Embryonic facial prominence (tissue), 1 donor: ENCODE measurements at regions not wholly inside any gene's neighbourhood (a gene's known extent, or its start where the extent isn't known, plus 50 kb on each side); places are given as distances from the start of the nearest gene placed in this dataset.

Source experiments
- DNase-seq: peaks from one replicate; pipeline ENCODE4 v3.0.0-alpha.2; 2016; ENCODE audit errors: extremely low spot score

DNA sequence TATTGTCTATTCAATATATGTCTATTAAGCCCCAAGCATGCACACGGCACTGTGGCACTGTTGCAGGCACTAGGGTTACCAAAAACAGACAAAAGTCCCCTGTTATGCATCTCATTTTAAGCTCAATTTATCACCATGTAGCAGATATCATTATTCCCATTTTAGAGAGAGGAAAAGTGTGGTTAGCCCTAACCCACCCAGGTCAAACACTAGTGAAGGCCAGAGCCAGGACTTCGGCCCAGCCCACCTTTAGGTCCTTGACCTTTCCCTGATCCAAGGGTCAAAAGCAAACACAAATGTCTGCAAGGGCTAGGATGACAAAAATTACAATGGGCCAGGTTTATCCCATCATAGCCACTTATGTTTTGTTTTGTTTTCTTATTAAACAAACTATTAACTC is 130.3 kb upstream of the NUDT7 start:
- DNase-seq = no peak

DNA sequence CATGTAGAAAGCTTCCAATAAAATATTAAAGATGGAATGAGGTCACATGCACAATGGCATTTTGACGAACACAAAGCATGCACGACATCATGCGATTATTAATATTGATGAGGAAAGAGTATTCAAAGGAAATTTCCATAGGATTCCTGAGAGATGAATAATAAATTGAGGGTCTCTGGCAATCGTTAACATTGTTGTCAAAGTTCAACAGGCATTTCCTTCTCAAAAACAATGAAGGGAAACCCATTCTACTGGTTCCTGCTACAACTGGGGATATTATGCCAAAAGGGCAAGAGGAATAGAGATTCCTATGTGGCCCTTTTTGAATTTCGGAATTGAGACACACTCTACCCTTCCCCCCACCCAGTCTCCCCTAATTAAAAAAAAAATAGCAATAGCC is 128.3 kb upstream of the NUDT7 start:
- DNase-seq = no peak

DNA sequence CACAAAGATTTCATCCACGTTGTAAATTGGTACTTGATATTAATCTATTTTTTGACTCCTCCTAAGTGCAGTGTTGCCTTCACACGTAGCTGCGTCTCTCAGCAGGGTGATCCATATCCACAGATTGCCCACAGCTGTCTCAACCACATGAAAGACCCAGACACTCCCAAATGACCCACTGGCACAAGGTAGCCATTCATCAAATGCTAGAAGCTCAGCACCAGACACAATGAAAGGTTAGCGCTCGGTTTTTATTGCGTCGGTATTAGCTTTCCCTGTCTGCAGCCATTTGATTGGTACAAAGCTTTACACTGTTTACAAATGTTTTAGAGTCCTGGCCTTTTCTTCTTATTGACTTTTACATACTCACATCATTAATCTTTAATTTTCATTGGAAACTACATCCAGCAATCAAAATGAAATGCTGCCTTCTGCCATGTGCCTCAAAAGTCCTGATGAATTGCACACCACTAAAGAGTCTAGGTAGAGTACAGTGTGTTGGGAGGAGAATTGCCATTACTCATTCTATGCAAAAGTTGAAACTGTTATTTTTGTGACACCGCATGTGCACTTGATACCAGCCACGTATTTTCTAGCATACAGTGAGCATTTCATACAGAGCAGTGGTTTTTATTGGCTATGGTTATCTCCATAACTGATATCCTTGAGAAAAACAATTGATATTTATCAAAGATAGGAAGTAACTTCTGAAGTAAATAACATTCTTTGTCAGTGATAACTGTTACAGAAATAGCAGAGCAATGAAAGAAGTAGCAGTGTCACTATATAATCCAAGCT is 127.3 kb upstream of the NUDT7 start:
- no peak for DNase-seq

DNA sequence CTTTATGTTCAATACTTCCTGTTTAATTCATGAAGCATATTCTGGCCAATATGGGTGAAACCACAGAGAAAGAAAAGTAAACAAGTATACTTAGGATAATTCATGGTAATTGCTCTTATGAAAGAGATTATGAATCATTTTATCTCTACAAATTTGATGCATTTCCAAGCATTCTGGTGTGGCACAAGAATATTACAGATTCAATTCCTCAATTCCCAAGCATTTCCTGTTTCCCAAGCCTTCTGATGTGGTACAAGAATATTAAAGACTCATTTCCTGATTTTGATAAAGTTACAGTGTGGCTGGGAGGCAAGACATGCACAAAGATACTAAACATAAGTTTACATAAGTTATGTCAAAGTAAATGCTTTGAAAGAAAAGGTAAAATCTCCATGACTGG is 126.1 kb upstream of the NUDT7 start:
- DNase-seq = no peak

DNA sequence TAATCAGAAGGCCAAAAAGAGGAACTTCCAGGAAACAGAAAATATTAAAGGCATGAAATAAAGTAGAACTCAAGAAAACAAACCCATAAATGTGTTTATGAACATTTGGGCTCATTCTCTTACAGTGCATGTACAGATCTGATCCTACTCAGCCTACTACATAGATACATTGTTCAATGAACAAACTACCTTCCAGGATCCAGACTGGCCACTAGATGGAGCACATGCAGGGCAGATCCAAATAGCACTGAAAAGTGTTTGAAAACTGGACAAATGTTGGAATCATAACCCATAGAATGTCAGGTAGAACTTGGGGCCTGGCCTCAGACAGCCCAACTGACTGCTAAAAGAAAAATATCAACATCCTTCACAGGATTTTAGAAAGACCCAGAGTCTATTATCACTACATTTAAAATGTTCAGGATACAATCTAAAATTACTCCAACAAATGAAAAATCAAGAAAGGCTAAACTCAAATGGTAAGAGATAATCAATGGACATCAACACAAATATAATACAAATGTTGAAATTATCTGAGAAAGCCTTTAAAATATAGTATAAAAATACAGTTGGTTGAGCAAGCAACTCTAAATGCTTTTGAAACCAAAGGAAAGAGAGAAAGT is 122.4 kb upstream of the NUDT7 start:
- no peak for DNase-seq

DNA sequence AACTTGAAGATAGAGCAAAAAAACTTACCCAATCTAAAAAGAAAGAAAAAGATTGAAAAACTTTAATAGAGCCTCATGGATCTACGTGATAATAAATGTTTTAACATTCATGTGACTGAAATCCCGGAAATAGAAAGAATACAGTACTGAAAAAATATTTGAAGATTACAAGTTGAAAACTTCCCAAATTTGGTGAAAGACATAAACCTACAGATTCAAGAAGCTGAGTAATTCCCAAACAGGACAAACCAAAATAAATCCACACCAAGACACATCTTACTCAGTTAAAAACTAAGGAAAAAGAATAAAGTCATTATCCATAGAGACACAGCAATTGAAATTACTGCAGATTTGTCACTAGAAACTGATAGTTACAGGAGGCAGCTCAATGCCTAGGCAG is 121.8 kb upstream of the NUDT7 start:
- DNase-seq = no peak

DNA sequence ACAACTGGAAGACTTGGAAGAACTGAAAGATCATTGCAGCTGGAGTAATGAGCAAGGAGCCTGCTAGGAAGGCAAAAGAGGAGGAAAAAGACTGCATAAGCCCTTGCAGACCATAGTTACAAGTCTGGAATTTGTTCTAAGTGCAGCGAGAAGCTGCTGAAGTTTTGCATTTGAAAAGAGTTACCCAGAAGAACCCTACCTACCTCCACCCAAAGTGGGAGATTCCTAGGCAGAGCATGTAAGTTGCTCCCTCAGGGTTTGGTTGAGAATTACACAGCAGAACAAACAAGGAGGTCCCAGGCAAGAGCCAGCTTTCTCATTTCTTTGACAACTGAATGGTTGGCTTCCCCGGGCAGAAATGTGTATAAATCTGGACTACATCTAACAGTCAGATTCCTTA is 118.7 kb upstream of the NUDT7 start:
- no peak for DNase-seq

DNA sequence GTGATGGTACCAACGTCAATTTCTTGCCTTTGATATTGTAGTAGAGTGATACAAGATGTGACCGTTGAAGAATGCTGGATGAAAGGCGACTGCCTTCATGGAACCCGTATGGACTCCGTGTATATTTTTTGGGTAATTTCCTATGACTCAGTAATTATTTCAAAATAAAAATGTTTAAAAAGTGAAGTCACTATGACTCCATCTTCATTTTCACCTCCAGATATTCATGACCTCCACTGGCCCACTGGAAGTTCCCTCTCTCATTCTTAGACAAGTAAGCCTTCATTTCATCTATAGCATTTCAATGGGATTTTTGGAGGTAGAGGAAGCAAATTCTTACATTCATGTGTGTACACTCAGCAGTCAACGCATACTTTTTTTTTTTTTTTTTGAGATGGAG is 111.8 kb upstream of the NUDT7 start:
- no peak for DNase-seq

DNA sequence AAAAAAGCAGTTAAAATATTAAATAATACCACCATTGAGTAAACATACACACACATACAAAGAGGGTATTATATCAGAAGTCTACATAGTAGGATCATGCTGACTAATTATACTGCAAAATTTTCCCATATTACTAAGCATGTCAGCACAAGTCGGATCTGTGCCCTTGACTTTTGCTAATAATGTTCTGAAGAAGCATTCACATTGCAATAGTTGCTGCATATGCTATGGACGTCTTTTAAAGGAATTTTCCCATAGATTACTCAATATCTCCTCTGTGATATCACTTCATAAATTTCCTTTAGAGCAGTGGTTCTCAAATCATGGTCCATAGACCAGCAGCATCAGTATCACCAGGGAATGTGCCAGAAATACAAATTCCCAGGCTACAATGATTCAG is 110.9 kb upstream of the NUDT7 start:
- no peak for DNase-seq

DNA sequence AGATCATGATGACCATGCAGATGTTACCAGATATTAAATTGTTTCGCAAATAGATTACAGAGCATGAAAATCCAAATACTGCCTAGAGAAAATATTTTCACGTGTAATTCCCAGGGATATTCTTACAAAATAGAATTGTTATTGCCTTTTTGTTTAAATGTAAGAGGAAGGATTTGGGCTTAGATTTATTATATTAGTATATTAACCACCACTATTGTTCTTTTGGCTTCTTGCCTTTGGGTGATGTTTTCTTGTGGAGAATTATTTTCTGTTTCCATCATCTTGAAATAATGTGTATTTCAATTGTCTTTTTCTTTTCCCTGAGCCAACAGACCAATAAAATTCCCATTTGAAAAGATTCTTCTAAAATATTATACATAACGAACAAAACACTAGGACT is 109.7 kb upstream of the NUDT7 start:
- DNase-seq = no peak

DNA sequence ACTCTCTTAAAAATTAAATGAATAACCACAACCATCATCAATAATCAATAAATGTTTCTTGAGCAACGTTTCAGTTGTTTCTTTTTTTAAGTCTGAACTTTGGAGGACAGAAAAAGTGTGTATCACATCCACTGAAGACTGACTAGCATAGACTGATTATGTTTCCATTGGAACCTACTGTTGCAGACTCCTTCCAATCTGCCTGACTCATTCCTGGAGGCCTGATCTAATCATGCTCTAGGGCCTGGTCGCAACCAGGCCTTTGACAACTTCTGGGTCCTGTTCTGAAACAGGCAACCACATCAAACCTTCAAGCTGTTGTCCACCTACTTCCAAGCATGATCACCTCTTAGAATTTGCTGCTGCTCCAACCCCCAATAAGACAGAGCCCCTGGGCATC is 109.2 kb upstream of the NUDT7 start:
- DNase-seq = no peak

DNA sequence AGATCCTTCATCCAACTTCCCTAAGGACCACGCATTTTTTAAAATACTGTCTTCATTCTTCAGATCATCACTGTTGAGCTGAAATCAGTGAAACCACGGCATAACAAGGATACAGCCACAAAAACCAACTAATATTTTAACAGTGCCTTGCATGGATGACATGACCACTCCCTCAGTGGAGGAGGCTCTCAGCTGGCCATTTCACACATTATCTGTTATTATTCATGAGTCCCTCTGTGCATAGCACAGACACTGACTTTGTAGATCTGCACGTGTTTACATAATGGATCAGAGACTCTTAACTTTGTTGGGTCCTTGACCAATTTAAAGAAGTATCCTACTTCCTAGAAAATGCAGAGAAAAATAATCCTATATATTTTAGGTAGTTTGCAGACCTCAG is 104.8 kb upstream of the NUDT7 start:
- no peak for DNase-seq

DNA sequence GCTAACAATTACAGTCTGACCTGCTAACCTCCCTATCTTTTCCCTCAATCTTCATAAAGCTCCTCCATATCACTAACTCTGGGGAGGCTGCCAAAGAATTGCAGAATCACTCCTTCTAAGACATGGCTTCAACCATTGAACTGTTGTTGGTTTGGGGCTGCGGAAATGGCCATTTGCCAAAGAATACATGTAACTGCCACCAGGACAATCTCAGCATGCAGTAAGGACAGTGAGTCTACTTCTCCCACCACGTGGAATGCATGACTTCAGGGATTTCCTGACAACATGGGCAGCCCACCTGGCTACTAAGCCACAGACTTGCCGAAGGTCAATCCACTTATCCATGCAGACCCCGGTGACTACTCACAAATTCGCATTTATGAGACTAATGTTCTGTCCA is 104.3 kb upstream of the NUDT7 start:
- no peak for DNase-seq

DNA sequence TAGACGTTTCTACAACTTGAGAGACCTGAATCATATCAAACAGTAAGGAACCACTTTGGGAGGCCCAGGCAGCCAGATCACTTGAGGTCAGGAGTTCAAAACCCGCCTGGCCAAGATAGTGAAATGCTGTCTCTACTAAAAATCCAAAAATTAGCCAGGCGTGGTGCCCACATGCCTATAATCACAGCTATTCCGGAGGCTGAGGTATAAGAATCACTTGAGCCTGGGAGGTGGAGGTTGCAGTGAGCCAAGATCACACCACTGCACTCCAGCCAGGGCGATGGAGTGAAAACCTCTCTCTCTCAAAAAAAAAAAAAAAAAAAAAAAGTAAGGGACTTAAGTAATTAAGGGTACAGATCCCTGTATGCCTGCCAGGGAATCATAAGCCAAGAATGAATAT is 103.4 kb upstream of the NUDT7 start:
- no peak for DNase-seq

DNA sequence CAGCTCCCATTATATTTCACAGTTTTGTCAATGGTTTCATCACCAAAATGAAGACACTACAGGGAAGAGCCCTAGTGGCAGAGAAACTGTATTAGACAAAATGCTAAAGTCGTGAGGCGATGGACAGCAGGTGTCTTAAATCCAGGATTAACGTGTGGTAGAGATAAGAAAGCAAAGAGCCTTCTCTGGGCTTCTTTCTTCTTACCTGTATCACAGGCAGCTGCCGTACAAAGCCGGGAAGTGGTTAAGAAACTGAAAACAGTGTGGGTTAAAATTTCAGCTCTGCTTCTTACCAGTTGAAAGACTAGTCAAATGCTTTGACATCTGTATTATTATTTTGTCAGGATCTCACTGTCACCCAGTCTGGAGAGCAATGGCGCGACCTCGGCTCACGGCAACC is 98.2 kb upstream of the NUDT7 start:
- no peak for DNase-seq

DNA sequence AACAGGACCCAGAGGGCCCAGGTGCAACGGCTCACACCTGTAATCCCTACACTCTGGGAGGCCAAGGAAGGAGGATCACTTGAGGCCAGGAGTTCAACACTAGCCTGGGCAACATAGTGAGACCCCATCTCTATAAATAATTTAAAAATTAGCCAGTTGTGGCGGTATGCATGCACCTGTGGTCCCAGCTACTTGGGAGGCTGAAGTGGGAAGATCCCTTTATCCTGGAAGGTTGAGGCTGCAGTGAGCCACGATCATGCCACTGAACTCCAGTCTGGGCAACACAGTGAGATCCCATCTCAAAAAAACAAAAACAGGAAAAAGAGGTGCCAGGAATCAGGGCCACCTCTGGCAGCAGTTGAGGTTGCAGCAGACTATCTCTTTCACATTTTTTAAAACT is 85.7 kb upstream of the NUDT7 start:
- no peak for DNase-seq

DNA sequence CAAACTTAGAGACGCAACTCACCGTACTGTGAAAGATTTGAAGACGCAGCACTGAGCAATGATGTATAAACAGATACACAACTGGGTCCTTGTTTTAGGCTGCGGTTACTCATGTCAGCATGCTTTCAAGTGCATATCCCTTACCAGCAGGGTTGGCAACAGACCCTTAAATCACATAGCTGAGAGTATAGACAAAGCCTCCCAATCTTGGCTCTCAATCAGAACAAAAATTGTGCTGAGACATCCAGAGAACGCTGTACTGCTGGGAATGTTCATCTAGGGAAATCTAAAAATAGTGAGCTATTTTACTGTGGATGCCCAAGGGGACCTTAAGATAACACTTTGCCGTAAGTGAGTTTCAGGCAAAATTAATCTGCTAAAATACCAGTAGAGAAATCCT is 84.4 kb upstream of the NUDT7 start:
- no peak for DNase-seq

DNA sequence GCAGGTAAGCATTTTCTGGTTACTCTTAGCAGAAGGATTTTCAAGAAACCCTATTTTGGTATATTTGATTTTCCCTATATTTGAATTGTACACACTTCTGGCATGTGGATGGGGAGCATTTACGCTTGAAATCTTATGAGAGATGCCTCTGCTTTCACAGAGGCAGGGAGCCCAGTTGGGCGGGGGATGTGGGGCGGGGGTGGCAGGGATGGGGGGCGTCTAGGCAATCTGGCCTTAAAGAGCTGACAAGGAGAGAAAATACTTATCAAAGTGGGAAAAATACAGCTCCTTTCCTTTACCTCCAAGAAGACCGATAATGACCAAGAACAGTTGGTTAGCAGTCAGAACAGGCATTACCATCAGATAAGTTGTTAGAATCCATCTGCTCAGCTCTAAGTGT is 79.1 kb upstream of the NUDT7 start:
- DNase-seq = no peak

DNA sequence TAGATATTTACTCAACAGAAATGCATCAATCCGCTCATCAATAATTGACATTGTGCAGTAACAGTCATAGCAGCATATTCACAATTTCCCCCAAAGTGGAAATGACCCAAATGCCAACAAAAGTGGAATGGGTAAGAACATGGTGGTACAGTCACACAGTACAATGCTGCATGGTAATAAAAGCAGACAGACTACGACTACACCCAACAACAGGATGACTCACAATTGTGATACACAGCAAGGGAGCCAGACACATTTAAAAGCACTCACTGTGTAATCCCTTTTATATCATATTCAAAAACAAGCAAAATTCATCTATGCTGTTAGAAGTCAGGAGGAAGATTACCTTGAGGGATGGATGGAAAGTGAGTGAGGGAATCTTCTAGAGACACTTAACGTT is 76.5 kb upstream of the NUDT7 start:
- no peak for DNase-seq

DNA sequence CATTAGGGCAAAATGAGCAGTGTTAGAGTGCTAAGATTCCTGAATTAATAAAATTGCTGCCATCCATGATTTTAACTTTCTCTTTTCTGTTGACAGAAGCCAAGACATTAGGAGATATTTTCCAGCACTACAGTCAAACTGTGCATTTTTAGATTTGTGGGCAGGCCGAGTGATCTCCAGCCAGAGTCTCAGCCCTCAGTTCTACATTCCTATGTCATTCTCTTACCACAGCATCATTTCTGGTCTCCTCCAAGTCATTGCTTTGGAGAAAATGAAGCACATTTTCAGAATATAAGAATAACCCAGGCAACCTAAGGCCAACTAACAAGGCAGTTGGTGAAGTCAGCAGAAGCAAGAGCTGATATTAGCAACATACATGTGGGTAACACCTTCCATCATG is 74.6 kb upstream of the NUDT7 start:
- no peak for DNase-seq

DNA sequence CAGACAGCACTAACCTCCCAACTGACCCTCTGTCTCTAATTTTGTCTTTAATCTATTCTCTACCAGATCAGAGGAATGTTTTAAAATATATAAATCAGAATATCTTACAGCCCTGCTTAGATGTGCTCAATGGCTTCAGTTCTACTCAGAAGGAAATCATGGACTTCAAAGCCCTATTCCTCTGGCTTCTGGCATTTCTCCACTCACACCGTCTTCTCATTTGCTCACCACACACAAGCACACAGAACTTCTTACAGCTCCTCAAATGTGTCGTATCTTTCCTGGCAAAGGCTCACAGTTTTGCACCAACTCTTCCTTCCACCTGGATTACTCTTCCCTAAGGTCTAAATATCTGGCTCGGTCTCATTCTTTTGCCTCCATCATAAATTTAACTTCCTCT is 71.6 kb upstream of the NUDT7 start:
- no peak for DNase-seq

DNA sequence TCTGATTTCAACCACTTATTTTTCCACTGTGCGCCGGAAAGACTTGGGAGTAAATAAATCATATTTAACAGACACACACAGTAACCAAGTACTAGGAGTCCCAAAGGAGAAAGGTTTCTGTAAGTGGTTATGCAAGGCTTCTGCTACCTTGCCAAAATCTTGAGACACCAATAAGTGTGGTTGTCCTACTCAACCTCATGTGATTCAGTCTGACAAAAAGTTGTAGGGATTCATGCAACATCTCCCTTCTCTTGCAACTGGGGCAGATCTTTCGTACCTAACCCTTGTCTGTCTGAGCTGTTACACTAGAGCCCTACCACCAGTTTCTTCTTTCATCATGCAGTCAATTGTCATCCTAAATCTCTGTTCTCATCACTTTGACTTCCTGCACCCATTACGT is 69.9 kb upstream of the NUDT7 start:
- DNase-seq = no peak

DNA sequence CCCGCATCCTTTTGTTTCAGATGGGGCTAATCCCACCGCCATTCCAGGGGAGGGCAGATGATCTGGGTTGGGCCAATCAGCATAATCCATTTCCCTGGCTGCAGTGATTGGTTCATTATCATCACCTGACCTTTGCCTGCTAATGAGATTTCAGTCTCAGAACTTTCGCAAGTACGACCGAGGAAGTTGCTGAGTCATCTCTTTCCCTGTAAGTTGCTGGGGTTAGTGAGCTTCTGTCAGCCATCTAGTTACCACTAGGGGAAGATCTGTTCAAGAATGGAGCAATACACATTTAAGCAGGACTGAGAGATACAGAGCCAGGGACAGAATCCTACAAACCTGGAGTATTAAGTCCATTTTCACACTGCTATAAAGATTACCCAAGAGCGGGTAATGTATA is 65.3 kb upstream of the NUDT7 start:
- DNase-seq = no peak

DNA sequence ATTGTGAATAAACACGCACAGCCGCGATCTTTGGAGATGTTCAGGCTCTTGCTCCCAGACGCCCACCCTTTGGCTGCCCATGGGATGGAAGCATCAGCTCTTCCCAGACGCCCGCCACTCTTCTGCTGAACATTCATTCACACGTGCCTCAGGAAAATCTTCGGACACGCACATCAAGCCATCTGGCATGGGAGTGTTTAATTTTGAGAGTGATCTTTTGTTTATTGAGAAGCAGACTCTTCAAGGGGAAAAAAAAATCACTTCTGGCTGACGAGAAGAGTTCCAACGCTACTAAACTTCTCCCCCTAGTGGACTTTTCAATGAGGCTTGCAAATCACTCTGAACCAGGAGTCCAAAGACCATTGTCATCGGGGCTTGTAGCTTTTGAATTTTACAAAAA is 62.0 kb upstream of the NUDT7 start:
- no peak for DNase-seq
